Suprapubic skin (tissue), 4 donors: ENCODE measurements at regions not wholly inside any gene's neighbourhood (a gene's known extent, or its start where the extent isn't known, plus 50 kb on each side); places are given as distances from the start of the nearest gene placed in this dataset.

Experiments used
- EP300 ChIP-seq: sonication (generic); formaldehyde crosslinking; IDR thresholded peaks from one replicate; pipeline ENCODE4 v1.6.1; 2017; ENCODE audit warnings: antibody characterized with exemption
- POLR2A ChIP-seq, 2 donors: fragments of 450-650 bp; IDR thresholded peaks; one replicate each; pipeline ENCODE4 v1.6.1; 2017; ENCODE audit warnings: antibody characterized with exemption in 2 of 2, mild to moderate bottlenecking in 2 of 2, moderate library complexity in 2 of 2
- POLR2AphosphoS5 ChIP-seq, 3 donors: sonication (generic); formaldehyde crosslinking; IDR thresholded peaks; one replicate each; pipeline ENCODE4 v1.6.1; 2017; ENCODE audit warnings: antibody characterized with exemption in 3 of 3
- TF ChIP-seq, protein P1 (sequence below), 2 donors: fragments of 200-600 bp in 1 of 2; fragments of 450-650 bp in 1 of 2; sonication (generic) in 1 of 2; IDR thresholded peaks; one replicate each; pipeline ENCODE4 v1.5.1; 2016 to 2019; ENCODE audit warnings: antibody characterized with exemption in 2 of 2, mild to moderate bottlenecking in 1 of 2, moderate library complexity in 1 of 2

DNA sequence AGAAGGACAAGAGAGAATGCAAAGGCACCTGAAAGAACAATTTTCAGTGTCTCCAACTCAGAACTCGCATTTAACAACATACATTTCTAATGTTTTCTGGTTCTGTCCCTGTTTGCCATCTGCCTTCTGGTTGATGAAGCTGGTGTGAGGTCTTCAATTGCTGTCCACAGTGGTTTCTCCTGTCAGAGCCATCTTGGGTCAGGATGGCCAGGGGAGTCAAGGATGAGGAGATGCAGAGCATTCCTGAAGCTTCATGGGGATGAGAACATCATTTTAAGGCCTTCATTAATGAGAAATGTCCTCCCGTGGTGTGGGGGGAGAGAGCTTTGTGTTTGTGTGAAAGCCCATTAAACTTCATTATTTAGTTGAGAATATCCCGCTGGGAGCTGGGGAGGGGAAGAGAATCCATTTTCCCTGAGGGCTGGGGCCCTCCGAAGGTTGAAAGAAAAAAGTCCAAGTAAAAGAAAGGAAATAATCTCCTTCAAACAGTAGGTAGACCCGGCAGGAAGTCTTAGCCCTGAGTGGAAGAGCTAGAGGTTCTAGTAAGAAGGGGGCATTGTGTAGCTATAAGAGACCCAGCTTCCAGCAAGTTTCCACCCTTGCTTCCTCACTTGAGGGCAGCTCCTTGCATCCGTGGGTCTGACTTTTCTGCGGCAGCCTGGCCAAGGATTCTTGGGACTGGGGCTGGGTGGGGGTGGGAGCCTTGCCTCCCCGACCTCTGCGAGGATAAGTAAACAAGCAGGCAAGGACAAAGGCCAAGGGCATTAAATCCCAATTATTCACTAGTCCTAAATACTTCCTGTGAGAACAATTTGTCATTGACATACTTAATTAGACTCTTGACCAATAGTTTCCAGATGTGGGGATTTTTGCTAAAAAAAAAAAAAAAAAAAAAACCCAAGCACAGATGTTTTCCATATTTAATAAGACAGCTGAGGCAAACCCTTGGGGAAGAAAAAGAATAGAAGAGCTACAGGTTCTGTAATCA lies 119.2 kb downstream of the MSX2 start:
- TF ChIP-seq, protein P1, sequence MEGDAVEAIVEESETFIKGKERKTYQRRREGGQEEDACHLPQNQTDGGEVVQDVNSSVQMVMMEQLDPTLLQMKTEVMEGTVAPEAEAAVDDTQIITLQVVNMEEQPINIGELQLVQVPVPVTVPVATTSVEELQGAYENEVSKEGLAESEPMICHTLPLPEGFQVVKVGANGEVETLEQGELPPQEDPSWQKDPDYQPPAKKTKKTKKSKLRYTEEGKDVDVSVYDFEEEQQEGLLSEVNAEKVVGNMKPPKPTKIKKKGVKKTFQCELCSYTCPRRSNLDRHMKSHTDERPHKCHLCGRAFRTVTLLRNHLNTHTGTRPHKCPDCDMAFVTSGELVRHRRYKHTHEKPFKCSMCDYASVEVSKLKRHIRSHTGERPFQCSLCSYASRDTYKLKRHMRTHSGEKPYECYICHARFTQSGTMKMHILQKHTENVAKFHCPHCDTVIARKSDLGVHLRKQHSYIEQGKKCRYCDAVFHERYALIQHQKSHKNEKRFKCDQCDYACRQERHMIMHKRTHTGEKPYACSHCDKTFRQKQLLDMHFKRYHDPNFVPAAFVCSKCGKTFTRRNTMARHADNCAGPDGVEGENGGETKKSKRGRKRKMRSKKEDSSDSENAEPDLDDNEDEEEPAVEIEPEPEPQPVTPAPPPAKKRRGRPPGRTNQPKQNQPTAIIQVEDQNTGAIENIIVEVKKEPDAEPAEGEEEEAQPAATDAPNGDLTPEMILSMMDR (IDR thresholded peaks at IDR 0.05): no peak
- TF ChIP-seq POLR2A (IDR thresholded peaks at IDR 0.05) (no peak), EP300 (no peak), POLR2AphosphoS5 (IDR thresholded peaks at IDR 0.05) (no peak)
